ACC112 (cell line): ENCODE measurements at regions not wholly inside any gene's neighbourhood (a gene's known extent, or its start where the extent isn't known, plus 50 kb on each side); places are given as distances from the start of the nearest gene placed in this dataset.

Experiments
- H2AFZ ChIP-seq: fragments of 200-600 bp; sonication (generic); one replicate; pipeline ENCODE4 v1.6.0; 2017; ENCODE audit warnings: antibody characterized with exemption, low read length; ENCODE audit not compliant: unreplicated experiment
- H3K27ac ChIP-seq: fragments of 200-600 bp; sonication (generic); 2 replicates; pipeline ENCODE4 v1.5.1; 2014; ENCODE audit warnings: low read depth, mild to moderate bottlenecking, antibody characterized with exemption, low read length, moderate library complexity
- H3K27me3 ChIP-seq: fragments of 200-600 bp; sonication (generic); 2 replicates; pipeline ENCODE4 v1.6.1; 2014; ENCODE audit warnings: mild to moderate bottlenecking, antibody characterized with exemption, low read length, moderate library complexity, mixed read lengths; ENCODE audit not compliant: insufficient read depth
- H3K36me3 ChIP-seq: fragments of 200-600 bp; sonication (generic); 2 replicates; pipeline ENCODE4 v1.6.1; 2016; ENCODE audit warnings: mild to moderate bottlenecking, antibody characterized with exemption, low read length, moderate library complexity, mixed read lengths; ENCODE audit not compliant: insufficient read depth
- H3K4me1 ChIP-seq: fragments of 200-600 bp; sonication (generic); one replicate; pipeline ENCODE4 v1.6.1; 2016; ENCODE audit warnings: low read length, mixed read lengths; ENCODE audit not compliant: insufficient read depth, unreplicated experiment, control insufficient read depth
- H3K4me3 ChIP-seq: fragments of 200-600 bp; sonication (generic); 2 replicates; pipeline ENCODE4 v1.5.1; 2014; ENCODE audit warnings: mild to moderate bottlenecking, low read depth, low read length
- H3K79me2 ChIP-seq: fragments of 200-600 bp; sonication (generic); one replicate; pipeline ENCODE4 v1.6.0; 2016; ENCODE audit warnings: low read length; ENCODE audit not compliant: control insufficient read depth, unreplicated experiment, insufficient read depth

DNA sequence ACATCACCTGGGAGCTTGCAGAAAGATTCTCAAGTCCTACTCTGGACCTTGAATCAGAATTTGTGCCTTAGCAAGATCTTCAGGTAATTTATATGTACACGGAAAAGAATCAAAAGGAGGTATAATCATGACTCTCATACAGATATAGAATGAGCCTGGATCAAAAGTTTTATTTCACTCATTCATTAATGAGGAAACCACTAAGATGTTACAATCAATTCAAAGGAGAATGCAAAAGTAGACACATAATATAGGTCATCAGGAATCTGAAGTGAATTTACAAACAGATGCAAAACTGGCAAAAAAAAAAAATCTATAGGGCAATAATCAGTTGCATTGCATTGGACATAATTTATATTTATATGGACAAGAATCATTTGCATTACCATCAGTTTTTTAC is 195.4 kb upstream of the TLE3 start:
- Histone ChIP-seq H3K79me2 (no peaks in the 10 kb centered on the region), H3K27ac (no peak overlapping the region), H3K4me1 (peaks cover 3% of the 10 kb centered on the region), H3K27me3 (no peaks in the 10 kb centered on the region), H2AFZ (no peak overlapping the region), H3K4me3 (no peak overlapping the region), H3K36me3 (no peaks in the 10 kb centered on the region)

DNA sequence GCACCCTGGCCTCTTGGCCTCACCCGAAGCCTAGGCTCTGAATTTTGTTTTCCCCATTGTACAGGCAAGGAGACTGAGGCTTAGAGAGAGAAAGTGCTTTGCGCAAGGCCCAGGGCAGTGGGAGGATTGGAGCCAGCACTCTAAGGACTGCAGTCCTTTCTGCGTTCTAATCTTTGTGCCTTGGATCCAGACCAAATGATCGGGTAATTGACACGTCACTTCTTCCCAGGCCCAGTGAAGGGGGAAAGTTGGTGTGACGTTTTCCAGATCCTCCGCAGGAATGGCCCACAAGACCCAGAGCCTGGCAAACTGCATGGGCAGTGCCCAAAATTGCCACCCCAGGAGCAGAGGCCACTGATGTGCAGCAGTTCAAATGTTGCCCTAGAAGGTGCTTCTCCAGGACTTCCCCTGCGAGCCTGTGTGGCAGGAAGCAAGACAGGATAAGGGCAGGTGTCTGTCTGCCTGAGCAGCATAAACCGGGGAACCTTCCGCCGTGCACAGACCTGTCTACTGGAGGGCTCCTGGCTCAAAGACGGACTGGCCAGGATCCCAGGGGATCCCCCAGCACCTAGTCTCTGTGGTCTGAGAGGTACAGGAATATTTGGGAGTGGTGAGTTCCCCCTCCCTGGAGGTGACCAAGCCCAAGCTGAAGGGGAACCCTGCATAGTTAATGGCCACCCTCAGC is 194.5 kb upstream of the TLE3 start:
- H3K27ac ChIP-seq: no peak overlapping the region

DNA sequence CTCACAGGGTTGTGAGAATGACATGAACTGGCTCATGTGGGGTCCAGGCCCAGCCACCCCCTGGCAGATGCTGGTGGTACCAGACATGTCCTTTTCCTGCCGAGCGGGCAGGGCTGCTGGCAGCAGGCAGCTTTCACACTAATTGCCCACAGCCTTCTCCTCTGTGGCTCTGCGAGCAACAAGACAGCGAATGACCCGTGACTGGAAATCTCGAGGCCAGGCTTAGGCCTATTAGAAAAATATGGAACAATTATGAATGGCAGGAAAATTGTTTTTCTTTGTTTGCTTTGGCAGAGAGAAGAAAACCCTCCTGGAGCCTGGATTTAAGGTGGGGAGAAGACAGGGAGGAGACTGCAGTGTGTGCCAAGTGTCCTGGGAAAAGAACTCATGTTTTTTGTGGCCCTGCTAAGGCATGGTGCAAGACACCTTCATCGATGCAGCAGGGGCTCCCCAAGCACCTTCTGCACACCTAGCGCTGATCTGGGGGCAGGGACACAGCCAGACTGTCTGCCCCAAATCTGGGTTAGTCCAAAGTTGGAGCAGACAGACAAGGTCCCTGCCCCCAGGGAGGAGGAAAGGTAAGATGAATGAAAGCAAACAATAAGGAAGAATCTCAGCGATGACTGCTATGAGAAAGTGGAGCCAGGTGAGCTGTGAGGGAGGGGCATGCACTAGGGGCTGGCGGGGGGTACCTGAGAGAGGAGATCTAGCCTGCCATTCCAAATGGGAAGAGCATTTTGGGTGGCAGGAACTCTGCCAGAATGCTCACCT is 193.8 kb upstream of the TLE3 start:
- Histone ChIP-seq H3K27me3 (no peaks in the 10 kb centered on the region), H3K36me3 (no peaks in the 10 kb centered on the region), H3K4me3 (no peak overlapping the region), H3K79me2 (no peaks in the 10 kb centered on the region), H2AFZ (no peak overlapping the region), H3K4me1 (peaks cover 3% of the 10 kb centered on the region), H3K27ac (no peak overlapping the region)

More for the DNA sequence above, 194.5 kb upstream of the TLE3 start:
- Histone ChIP-seq H2AFZ (no peak overlapping the region), H3K36me3 (no peaks in the 10 kb centered on the region), H3K4me3 (no peak overlapping the region), H3K4me1 (peaks cover 3% of the 10 kb centered on the region), H3K27me3 (no peaks in the 10 kb centered on the region), H3K79me2 (no peaks in the 10 kb centered on the region)

DNA sequence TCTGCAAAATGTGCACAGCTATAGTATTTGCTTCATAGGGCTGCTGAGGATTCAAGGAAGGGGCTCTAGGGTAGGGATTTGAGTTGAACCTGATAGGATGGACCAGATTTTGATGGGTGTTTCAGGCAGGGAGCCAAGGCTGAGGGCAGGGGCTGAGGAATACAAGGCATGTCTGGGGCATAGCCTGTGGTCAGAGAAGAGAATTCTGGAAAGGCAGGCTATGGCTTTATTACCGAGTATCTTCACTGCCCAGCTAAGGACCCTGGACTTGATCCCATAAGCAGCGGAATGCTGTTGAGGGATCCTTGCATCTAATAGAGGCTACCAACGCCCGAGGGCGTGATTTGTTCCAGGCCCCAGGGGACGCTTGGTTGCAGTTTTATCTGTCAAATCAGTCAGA is 193.0 kb upstream of the TLE3 start:
- Histone ChIP-seq H2AFZ (no peak overlapping the region), H3K27me3 (no peaks in the 10 kb centered on the region), H3K27ac (no peak overlapping the region), H3K79me2 (no peaks in the 10 kb centered on the region), H3K36me3 (no peaks in the 10 kb centered on the region), H3K4me3 (no peak overlapping the region), H3K4me1 (peaks cover 3% of the 10 kb centered on the region)

DNA sequence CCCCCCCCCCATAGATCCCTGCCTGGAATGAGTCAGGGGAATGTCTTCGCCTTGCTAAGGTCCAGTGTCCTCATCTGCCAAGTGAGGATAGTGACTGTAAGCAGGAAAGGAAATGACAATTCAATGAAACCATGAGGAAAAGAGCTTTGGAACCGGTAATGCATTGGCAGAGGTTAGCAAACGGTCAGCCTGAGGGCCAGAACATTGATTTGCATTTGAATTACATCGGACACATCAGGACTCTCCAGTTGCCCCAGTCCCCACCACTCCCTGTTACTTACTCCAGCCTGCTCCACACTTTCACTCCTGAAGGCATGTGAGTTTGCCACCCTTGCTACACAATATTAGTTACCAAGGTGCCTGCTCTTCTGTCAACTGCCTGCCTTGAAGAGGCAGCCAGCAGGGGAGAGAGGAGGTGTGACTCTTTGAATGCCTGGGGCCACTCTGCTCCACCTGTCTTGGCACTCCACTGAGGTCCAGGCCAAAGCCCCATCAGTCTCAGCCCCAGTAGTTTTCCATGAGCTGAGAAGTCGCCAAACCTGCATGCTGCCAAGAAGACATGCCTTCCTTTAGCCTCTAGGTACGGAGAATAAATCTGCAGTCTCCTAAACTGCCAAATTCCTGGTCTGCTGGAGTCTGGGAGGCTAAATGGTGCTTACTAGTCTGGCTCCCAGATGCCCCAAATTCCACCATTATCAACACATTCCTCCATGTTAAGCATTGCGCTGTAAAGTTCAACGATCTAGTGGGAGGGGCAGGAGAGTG is 191.7 kb upstream of the TLE3 start:
- Histone ChIP-seq H3K27me3 (no peaks in the 10 kb centered on the region), H3K4me1 (peaks cover 3% of the 10 kb centered on the region), H3K4me3 (no peak overlapping the region), H2AFZ (no peak overlapping the region), H3K79me2 (no peaks in the 10 kb centered on the region), H3K36me3 (no peaks in the 10 kb centered on the region), H3K27ac (no peak overlapping the region)

DNA sequence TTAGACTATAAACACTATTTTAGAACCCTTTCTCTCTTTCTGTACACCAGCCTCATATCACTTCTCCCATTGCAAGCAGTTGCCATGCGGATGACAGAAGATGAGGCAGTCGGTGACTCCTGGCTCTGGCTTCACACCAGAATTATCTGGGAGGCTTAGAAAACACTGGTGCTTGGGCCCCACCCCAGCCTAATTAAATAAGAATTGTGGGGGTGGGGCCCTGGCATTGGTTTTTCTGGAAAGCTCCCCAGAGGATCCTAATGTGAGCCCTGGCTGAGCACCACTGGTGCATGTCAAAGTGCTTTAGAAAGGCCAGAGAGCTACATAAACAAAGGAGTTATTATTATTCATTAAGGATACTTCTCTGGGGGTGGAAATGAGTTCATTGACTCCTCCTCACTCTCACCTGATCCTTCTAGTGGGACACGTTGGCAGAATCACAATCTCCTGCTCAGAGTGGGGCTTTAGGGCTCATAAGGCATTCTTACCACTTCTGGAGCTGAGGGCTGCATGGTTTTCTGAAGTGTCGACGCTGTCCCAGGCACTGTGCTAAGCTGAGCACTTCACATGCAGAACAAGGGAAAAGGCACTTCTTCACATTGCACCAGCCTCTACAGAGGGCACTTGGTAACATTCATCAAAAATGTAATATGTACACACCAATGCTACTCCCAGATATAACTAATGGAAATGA is 188.5 kb upstream of the TLE3 start:
- no peak overlapping the region for H2AFZ ChIP-seq
- H3K4me1 ChIP-seq: peaks cover 14% of the 10 kb centered on the region
- no peaks in the 10 kb centered on the region for H3K79me2 ChIP-seq
- no peaks in the 10 kb centered on the region for H3K36me3 ChIP-seq
- H3K27ac ChIP-seq: no peak overlapping the region
- no peak overlapping the region for H3K4me3 ChIP-seq
- no peaks in the 10 kb centered on the region for H3K27me3 ChIP-seq

DNA sequence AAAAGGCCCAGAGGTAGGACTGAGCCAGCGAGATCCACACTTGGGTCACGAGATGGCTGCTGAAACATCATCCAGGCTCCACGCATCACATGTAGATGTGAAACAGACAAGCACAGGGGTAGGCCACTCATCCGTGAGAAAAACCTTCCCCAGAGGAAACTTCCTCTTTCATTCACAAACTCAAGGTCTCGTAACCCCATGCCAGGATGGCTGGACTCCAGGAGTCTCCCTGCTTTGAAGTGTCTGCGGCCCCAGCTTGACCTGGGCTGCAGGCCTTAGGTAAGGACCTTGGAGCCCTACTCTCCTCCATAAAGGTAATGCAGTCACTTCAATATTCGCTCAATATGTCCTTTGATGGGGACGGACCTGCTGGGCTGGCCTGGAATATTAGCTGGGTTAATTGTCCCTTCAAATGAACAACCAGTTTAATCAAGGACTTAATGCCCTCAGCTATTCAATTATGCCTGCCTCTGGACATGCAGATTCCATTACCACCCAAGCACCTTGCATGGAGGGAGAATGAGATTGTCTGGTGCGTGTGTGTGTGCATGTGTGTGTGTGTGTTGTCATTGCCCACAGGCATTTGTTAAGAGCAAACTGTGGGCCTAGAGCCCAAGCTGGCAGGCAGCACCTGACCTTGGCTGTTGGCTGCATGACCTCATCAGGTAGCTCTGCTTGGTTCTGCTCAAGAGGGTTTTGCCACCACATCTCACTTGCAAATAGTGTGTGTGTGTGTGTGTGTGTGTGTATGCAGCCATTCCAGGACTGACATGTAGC is 186.9 kb upstream of the TLE3 start:
- no peak overlapping the region for H3K4me3 ChIP-seq

DNA sequence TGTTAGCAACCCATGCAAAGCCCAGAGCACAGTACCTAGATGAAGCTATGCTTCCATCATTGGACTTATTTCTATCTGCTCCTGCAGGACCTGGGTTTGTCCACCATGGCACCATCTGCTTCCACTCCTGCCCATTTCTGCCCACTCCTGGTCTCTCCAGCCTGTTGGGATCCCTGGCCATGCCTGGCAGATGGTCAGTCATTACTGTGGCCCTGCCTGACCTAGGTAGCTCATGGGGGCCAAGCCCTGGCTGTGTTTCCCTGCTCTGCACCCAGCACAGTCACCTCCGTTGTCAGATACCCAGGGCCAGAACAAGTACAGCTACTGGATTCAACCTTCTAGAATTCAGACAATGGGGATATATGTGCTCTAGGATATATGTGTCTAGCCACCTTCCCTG is 185.8 kb upstream of the TLE3 start:
- Histone ChIP-seq H3K4me1 (peaks cover 11% of the 10 kb centered on the region), H3K79me2 (no peaks in the 10 kb centered on the region), H2AFZ (no peak overlapping the region), H3K4me3 (no peak overlapping the region), H3K27ac (no peak overlapping the region), H3K27me3 (no peaks in the 10 kb centered on the region), H3K36me3 (no peaks in the 10 kb centered on the region)

More for the DNA sequence above, 186.9 kb upstream of the TLE3 start:
- H3K27me3 ChIP-seq: no peaks in the 10 kb centered on the region
- no peaks in the 10 kb centered on the region for H3K36me3 ChIP-seq
- H3K27ac ChIP-seq: no peak overlapping the region
- H2AFZ ChIP-seq: no peak overlapping the region
- H3K4me1 ChIP-seq: peaks cover 15% of the 10 kb centered on the region
- no peaks in the 10 kb centered on the region for H3K79me2 ChIP-seq

DNA sequence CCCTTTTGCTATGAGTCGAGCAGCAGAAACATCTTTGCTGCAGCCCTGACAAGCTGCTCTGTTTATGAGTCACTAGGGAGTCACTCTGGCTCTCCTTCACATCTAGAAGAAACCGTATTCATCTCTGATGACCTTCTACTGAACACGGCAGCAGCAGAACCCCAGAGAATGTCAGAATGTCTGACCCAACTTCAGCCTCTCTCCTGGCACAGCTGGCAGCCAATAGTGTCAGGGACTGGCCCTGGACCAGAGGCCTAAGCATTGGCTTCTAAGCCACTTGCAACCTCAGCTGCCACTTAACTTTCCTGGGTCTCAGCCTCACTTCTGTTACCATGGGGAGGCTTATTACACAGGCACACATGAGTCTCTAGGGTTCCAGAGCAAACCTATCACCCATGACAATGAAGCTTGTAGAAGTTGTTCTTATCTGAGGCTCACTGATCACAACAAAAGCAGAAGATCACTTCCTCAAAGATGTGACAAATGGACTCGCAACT is 184.1 kb upstream of the TLE3 start:
- H3K27ac ChIP-seq: no peak overlapping the region
- H3K79me2 ChIP-seq: no peaks in the 10 kb centered on the region
- H3K36me3 ChIP-seq: no peaks in the 10 kb centered on the region
- H3K4me3 ChIP-seq: no peak overlapping the region
- H3K27me3 ChIP-seq: no peaks in the 10 kb centered on the region
- no peak overlapping the region for H2AFZ ChIP-seq
- peaks cover 11% of the 10 kb centered on the region for H3K4me1 ChIP-seq
